LNCaP clone FGC (cell line): ENCODE measurements at regions not wholly inside any gene's neighbourhood (a gene's known extent, or its start where the extent isn't known, plus 50 kb on each side); places are given as distances from the start of the nearest gene placed in this dataset.

Experiments
- DNase-seq: peaks from one replicate; pipeline ENCODE4 v3.0.0-alpha.2; 2011; ENCODE audit warnings: low read depth
- H3K4me3 ChIP-seq: 2 replicates; pipeline ENCODE4 v1.5.1; 2011; ENCODE audit warnings: mild to moderate bottlenecking, low read depth, low read length, control low read depth
- TF ChIP-seq, protein P1 (sequence below): IDR thresholded peaks from 2 replicates; pipeline ENCODE4 v1.5.1; 2012; ENCODE audit warnings: mild to moderate bottlenecking; ENCODE audit not compliant: control insufficient read depth, insufficient read depth; ENCODE audit errors: extremely low read depth

DNA sequence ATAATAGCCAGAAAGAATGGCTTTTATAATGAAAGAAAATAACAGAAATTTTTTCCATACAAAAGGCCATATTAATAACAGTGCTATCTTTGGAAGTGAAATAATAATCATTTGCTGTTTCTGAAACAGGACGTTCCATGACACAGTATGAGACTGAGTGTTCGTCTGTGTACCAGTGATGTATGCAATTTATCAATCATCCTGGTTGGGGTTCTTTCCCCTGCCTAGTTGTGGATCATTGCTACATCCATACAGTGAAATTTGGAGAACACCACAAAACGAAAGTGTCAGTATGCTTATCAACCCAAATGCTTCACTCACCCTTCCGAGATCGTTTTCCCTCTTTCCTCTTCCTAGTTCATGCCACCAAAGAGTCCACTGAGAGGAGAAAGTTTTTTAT is 151.4 kb upstream of the PRDM1 start:
- TF ChIP-seq, protein P1, sequence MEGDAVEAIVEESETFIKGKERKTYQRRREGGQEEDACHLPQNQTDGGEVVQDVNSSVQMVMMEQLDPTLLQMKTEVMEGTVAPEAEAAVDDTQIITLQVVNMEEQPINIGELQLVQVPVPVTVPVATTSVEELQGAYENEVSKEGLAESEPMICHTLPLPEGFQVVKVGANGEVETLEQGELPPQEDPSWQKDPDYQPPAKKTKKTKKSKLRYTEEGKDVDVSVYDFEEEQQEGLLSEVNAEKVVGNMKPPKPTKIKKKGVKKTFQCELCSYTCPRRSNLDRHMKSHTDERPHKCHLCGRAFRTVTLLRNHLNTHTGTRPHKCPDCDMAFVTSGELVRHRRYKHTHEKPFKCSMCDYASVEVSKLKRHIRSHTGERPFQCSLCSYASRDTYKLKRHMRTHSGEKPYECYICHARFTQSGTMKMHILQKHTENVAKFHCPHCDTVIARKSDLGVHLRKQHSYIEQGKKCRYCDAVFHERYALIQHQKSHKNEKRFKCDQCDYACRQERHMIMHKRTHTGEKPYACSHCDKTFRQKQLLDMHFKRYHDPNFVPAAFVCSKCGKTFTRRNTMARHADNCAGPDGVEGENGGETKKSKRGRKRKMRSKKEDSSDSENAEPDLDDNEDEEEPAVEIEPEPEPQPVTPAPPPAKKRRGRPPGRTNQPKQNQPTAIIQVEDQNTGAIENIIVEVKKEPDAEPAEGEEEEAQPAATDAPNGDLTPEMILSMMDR, result no peak
- no peak overlapping the region for H3K4me3 ChIP-seq
- DNase-seq, result no peak

- TF ChIP-seq, protein P1, result no peak
- no peak for DNase-seq
- H3K4me3 ChIP-seq, result no peak overlapping the region
Measured at GRCh38 chr6:105932440-105932839, 153.7 kb upstream of the PRDM1 start.

- no peak overlapping the region for H3K4me3 ChIP-seq
- TF ChIP-seq, protein P1, result no peak
- DNase-seq, result no peak
Measured at GRCh38 chr6:105929626-105930025, 156.5 kb upstream of the PRDM1 start.

DNA sequence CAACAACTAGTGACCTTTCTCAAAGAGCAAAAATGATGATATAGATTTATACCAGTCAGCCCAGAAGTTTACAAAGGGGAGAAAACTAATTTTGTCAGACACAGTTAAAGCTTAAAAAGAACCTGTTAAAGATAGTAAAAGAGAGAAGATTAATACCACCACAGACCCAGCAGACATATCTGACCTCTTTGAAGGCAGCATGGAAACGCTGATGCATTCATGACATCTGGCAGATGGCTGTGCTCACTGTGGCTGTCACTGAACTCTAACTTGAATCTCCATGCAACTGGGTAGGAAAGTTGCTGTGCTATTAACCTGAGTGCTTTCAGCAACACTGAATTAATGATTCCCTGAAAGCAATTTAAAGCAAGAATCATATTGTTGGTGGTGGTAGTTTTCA is 159.8 kb upstream of the PRDM1 start:
- no peak overlapping the region for H3K4me3 ChIP-seq
- TF ChIP-seq, protein P1, result no peak
- DNase-seq, result no peak

DNA sequence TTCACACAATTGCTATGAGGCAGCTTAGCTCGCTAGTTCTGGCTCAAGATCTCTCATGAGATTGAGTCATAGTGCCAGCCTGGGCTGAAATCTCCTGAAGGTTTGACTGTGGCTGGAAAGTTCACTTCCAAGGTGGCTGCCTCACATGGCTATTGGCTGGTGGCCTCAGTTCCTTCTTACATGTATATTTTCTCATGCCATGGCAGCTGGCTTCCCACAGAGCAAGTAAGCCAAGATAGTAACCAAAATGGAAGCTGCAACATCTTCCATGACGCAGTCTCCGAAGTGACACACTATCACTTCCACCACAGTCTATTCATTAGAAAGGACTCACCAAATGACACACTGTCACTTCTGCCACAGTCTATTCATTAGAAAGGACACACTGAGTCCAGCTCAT is 160.4 kb upstream of the PRDM1 start:
- TF ChIP-seq, protein P1, result no peak
- no peak overlapping the region for H3K4me3 ChIP-seq
- DNase-seq, result no peak

DNA sequence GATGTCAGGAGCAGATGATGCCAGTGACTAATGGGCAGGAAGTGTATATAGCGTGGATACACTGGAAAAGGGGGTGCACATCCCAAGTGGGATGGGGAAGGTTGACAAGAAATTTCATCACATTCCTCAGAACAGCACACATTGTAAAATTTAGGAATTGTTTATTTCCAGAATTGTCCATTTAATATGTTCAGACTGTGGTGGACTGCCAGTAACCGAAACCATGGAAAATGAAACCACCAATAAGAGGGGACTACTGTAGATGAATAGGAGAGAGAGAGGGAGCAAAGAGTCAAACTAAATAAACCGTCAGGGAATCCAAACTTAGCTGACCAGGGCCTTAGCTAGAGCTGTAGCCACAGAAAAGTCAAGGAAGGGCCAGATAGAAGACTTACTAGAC is 164.4 kb upstream of the PRDM1 start:
- TF ChIP-seq, protein P1, result no peak
- no peak for DNase-seq
- H3K4me3 ChIP-seq, result no peak overlapping the region

DNA sequence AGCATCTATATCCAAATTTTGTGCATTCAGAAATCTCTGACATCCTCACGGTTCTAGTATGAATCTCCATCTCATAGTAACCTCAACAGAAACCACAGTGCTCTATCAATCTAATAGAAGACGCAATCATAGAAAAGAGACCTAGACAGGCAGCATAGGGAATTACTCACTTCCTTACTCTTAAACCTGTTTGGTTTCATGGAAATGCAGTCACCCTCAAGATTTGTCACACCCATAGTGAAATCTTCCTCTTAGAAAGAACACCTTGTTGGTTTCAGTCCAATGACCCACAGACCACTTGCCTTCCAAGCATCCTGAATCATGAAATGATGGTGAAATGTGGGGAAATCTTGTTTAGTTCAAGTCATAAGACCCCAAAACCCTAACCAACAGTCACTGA is 166.1 kb upstream of the PRDM1 start:
- no peak for DNase-seq
- H3K4me3 ChIP-seq, result no peak overlapping the region
- TF ChIP-seq, protein P1, result no peak
